Suppressor macrophage treated with lipopolysaccharide for 4 hours (primary cell): ENCODE measurements at regions not wholly inside any gene's neighbourhood (a gene's known extent, or its start where the extent isn't known, plus 50 kb on each side); places are given as distances from the start of the nearest gene placed in this dataset.

Experiments
- DNase-seq: peaks from one replicate; pipeline ENCODE4 v3.0.0-alpha.2; 2020

GRCh38 chr14:48553443-48553842, 878.0 kb upstream of the MDGA2 start:
- DNase-seq, result no peak

GRCh38 chr14:48546996-48547395, 871.6 kb upstream of the MDGA2 start:
- DNase-seq, result no peak

- no peak for DNase-seq
Observed at GRCh38 chr14:48537600-48537999, 862.2 kb upstream of the MDGA2 start.

GRCh38 chr14:48536318-48536717, 860.9 kb upstream of the MDGA2 start:
- no peak for DNase-seq

GRCh38 chr14:48527832-48528231, 852.4 kb upstream of the MDGA2 start:
- no peak for DNase-seq

GRCh38 chr14:48526307-48526706, 850.9 kb upstream of the MDGA2 start:
- no peak for DNase-seq

- no peak for DNase-seq
Observed at GRCh38 chr14:48504921-48505320, 829.5 kb upstream of the MDGA2 start.

- no peak for DNase-seq
Observed at GRCh38 chr14:48490756-48491155, 815.4 kb upstream of the MDGA2 start.

GRCh38 chr14:48473944-48474343, 798.5 kb upstream of the MDGA2 start:
- DNase-seq, result no peak

GRCh38 chr14:48456051-48456450, 780.6 kb upstream of the MDGA2 start:
- DNase-seq, result no peak

- no peak for DNase-seq
Observed at GRCh38 chr14:48454887-48455286, 779.5 kb upstream of the MDGA2 start.

- DNase-seq, result no peak
Observed at GRCh38 chr14:48452437-48452995, 777.1 kb upstream of the MDGA2 start.

GRCh38 chr14:48435221-48435620, 759.8 kb upstream of the MDGA2 start:
- no peak for DNase-seq

- no peak for DNase-seq
Observed at GRCh38 chr14:48430805-48431204, 755.4 kb upstream of the MDGA2 start.

GRCh38 chr14:48429512-48429911, 754.1 kb upstream of the MDGA2 start:
- no peak for DNase-seq

- no peak for DNase-seq
Observed at GRCh38 chr14:48417715-48418500, 742.5 kb upstream of the MDGA2 start.

GRCh38 chr14:48401321-48401720, 725.9 kb upstream of the MDGA2 start:
- no peak for DNase-seq

GRCh38 chr14:48398675-48399282, 723.4 kb upstream of the MDGA2 start:
- peak; percentile 25 for DNase-seq

- no peak for DNase-seq
Observed at GRCh38 chr14:48391661-48392060, 716.3 kb upstream of the MDGA2 start.

GRCh38 chr14:48390346-48390745, 714.9 kb upstream of the MDGA2 start:
- no peak for DNase-seq

GRCh38 chr14:48384821-48385220, 709.4 kb upstream of the MDGA2 start:
- no peak for DNase-seq

GRCh38 chr14:48382961-48383360, 707.6 kb upstream of the MDGA2 start:
- DNase-seq, result no peak

GRCh38 chr14:48378541-48378940, 703.1 kb upstream of the MDGA2 start:
- DNase-seq, result no peak

- no peak for DNase-seq
Observed at GRCh38 chr14:48373981-48374380, 698.6 kb upstream of the MDGA2 start.
